Right lobe of liver (tissue), 4 donors: ENCODE measurements at regions not wholly inside any gene's neighbourhood (a gene's known extent, or its start where the extent isn't known, plus 50 kb on each side); places are given as distances from the start of the nearest gene placed in this dataset.

Experiments
- CTCF ChIP-seq, 4 donors: fragments of 200-600 bp in 3 of 4; fragments of 450-650 bp in 1 of 4; IDR thresholded peaks; one replicate each; pipeline versions ENCODE4 v1.5.1 to v1.8.0; 2016 to 2022; ENCODE audit warnings: antibody characterized with exemption in 4 of 4, mild to moderate bottlenecking in 2 of 4
- POLR2A ChIP-seq: fragments of 450-650 bp; IDR thresholded peaks from one replicate; pipeline ENCODE4 v1.6.1; 2017; ENCODE audit warnings: antibody characterized with exemption, mild to moderate bottlenecking
- donor health status: DM: no; HTN: no; CAD: no.
- donor health status: DM: no; HTN: no; CAD: no.
- donor health status: DM: no; HTN: yes; CAD: no.

GRCh38 chr11:82261367-82261766, 472.3 kb downstream of the FAM181B start:
- TF ChIP-seq POLR2A = no peak
- TF ChIP-seq CTCF (IDR thresholded peaks at IDR 0.05) = no peak
